ENCODE measurements at regions not wholly inside any gene's neighbourhood (a gene's known extent, or its start where the extent isn't known, plus 50 kb on each side); places are given as distances from the start of the nearest gene placed in this dataset.

DNA sequence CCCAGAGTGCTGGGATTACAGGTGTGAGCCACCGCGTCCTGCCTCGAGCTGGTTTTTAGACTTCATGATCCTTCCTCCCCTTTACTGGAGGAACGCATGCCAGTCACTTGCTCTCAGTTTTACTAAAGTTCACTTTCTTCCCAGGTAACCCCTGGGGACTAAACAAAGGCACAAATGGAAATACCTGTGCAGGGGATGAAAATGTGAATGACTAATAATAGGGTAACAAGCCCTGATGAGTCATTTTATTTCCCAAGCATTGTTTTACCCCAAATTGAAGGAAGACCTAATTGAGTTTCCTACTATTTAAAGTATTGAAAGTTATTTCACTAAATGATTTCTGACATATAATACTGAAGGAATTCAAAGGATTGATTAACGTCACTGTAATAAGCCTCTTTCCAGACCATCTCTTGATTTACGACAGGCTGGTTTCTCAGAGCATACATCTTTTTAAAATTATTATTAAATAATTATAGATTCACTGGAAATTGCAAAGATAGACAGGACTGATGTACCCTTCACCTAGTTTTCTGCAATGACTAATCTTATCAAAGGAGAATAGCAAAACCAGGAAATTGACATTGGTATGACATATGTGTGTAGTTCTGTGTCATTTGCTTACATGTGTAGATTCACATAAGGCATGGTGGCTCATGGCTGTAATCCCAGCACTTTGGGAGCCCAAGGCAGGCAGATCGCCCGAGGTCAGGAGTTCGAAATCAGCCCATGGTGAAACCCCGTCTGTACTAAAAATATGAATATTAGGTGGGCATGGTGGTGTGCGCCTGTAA lies 53.2 kb upstream of the SOD1 start:
- TF ChIP-seq, protein P1, sequence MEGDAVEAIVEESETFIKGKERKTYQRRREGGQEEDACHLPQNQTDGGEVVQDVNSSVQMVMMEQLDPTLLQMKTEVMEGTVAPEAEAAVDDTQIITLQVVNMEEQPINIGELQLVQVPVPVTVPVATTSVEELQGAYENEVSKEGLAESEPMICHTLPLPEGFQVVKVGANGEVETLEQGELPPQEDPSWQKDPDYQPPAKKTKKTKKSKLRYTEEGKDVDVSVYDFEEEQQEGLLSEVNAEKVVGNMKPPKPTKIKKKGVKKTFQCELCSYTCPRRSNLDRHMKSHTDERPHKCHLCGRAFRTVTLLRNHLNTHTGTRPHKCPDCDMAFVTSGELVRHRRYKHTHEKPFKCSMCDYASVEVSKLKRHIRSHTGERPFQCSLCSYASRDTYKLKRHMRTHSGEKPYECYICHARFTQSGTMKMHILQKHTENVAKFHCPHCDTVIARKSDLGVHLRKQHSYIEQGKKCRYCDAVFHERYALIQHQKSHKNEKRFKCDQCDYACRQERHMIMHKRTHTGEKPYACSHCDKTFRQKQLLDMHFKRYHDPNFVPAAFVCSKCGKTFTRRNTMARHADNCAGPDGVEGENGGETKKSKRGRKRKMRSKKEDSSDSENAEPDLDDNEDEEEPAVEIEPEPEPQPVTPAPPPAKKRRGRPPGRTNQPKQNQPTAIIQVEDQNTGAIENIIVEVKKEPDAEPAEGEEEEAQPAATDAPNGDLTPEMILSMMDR (IDR thresholded peaks at IDR 0.05) = no peak
- TF ChIP-seq, protein P2, sequence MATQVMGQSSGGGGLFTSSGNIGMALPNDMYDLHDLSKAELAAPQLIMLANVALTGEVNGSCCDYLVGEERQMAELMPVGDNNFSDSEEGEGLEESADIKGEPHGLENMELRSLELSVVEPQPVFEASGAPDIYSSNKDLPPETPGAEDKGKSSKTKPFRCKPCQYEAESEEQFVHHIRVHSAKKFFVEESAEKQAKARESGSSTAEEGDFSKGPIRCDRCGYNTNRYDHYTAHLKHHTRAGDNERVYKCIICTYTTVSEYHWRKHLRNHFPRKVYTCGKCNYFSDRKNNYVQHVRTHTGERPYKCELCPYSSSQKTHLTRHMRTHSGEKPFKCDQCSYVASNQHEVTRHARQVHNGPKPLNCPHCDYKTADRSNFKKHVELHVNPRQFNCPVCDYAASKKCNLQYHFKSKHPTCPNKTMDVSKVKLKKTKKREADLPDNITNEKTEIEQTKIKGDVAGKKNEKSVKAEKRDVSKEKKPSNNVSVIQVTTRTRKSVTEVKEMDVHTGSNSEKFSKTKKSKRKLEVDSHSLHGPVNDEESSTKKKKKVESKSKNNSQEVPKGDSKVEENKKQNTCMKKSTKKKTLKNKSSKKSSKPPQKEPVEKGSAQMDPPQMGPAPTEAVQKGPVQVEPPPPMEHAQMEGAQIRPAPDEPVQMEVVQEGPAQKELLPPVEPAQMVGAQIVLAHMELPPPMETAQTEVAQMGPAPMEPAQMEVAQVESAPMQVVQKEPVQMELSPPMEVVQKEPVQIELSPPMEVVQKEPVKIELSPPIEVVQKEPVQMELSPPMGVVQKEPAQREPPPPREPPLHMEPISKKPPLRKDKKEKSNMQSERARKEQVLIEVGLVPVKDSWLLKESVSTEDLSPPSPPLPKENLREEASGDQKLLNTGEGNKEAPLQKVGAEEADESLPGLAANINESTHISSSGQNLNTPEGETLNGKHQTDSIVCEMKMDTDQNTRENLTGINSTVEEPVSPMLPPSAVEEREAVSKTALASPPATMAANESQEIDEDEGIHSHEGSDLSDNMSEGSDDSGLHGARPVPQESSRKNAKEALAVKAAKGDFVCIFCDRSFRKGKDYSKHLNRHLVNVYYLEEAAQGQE (IDR thresholded peaks at IDR 0.05; ENCODE audit: insufficient read depth in 1 of 2, low read depth in 2 of 2, low read length in 1 of 2) = no peak
- TF ChIP-seq SIN3A (IDR thresholded peaks at IDR 0.05; ENCODE audit: borderline replicate concordance, insufficient read depth, low read depth, low read length) (no peak), TCF7L2 (IDR thresholded peaks at IDR 0.05; ENCODE audit: low read depth, low read length) (no peak)
